ENCODE measurements at regions not wholly inside any gene's neighbourhood (a gene's known extent, or its start where the extent isn't known, plus 50 kb on each side); places are given as distances from the start of the nearest gene placed in this dataset.

- peaks cover 0 to 3% (median 0%) of the 10 kb centered on the region in 7 donors for H3K27me3 ChIP-seq
Observed at GRCh38 chr10:1939016-1939415, 201.7 kb upstream of the ADARB2 start.

GRCh38 chr10:1938317-1938716, 201.0 kb upstream of the ADARB2 start:
- Histone ChIP-seq H3K36me3 (no peaks in the 10 kb centered on the region), H3K4me3 (no peak overlapping the region), H3K4me1 (no peaks in the 10 kb centered on the region), H3K27ac (peak overlapping the region in 1 of 10 donors; percentile 54), H3K27me3 (peaks cover 0 to 3% (median 0%) of the 10 kb centered on the region in 7 donors), H3K9me3 (no peaks in the 10 kb centered on the region)
- WGBS, 2 donors, result 60 to 65% methylated on average over 7 of the region's 7 CpGs
- DNase-seq, result no peak
- ATAC-seq, result no peak
- intact Hi-C loops (cut with DNase I), result no loop called here
- no peak for TF ChIP-seq CTCF (IDR thresholded peaks at IDR 0.05)

More at GRCh38 chr10:1939016-1939415, 201.7 kb upstream of the ADARB2 start:
- no peaks in the 10 kb centered on the region for H3K36me3 ChIP-seq
- DNase-seq (no peak), ATAC-seq (peak in 1 of 8 donors; percentile 19)
- WGBS, 2 donors, result 87 to 89% methylated on average over 17 of the region's 17 CpGs
- peak overlapping the region in 1 of 10 donors; percentile 54 for H3K27ac ChIP-seq
- intact Hi-C loops (cut with DNase I), result no loop called here
- H3K4me1 ChIP-seq, result no peaks in the 10 kb centered on the region
- no peaks in the 10 kb centered on the region for H3K9me3 ChIP-seq
- H3K4me3 ChIP-seq, result no peak overlapping the region
- TF ChIP-seq CTCF (IDR thresholded peaks at IDR 0.05), result no peak

- no peaks in the 10 kb centered on the region for H3K36me3 ChIP-seq
Observed at GRCh38 chr10:1935912-1936311, 198.6 kb upstream of the ADARB2 start.

GRCh38 chr10:1933215-1933614, 195.9 kb upstream of the ADARB2 start:
- H3K27ac ChIP-seq, result no peak overlapping the region
- ATAC-seq, result no peak
- H3K36me3 ChIP-seq, result no peaks in the 10 kb centered on the region
- WGBS, 2 donors, result 67 to 76% methylated on average over 16 of the region's 16 CpGs
- H3K27me3 ChIP-seq, result peaks cover 0 to 3% (median 0%) of the 10 kb centered on the region in 7 donors
- no peaks in the 10 kb centered on the region for H3K4me1 ChIP-seq
- DNase-seq, result no peak
- H3K4me3 ChIP-seq, result no peak overlapping the region
- H3K9me3 ChIP-seq, result peaks cover 0 to 5% (median 0%) of the 10 kb centered on the region in 11 donors
- TF ChIP-seq CTCF (IDR thresholded peaks at IDR 0.05), result no peak
- intact Hi-C loops (cut with DNase I), result no loop called here

More at GRCh38 chr10:1935912-1936311, 198.6 kb upstream of the ADARB2 start:
- Histone ChIP-seq H3K9me3 (no peaks in the 10 kb centered on the region), H3K4me3 (no peak overlapping the region), H3K27ac (no peak overlapping the region), H3K27me3 (peaks cover 0 to 3% (median 0%) of the 10 kb centered on the region in 7 donors), H3K4me1 (no peaks in the 10 kb centered on the region)
- ATAC-seq, result no peak
- intact Hi-C loops (cut with DNase I), result no loop called here
- WGBS, 2 donors, result 51 to 67% methylated on average over 4 of the region's 4 CpGs
- no peak for DNase-seq
- TF ChIP-seq CTCF (IDR thresholded peaks at IDR 0.05), result no peak
